Effector CD4-positive, alpha-beta T cell (primary cell): ENCODE measurements at regions not wholly inside any gene's neighbourhood (a gene's known extent, or its start where the extent isn't known, plus 50 kb on each side); places are given as distances from the start of the nearest gene placed in this dataset.

Experiments
- DNase-seq: peaks from one replicate; pipeline ENCODE4 v3.0.0-alpha.2; 2020

- DNase-seq, result no peak
Measured at GRCh38 chr7:42432644-42433043, 195.6 kb upstream of the GLI3 start.

- DNase-seq, result no peak
Measured at GRCh38 chr7:42431873-42432272, 194.9 kb upstream of the GLI3 start.

GRCh38 chr7:42429339-42429738 is 192.3 kb upstream of the GLI3 start:
- DNase-seq, result no peak

- DNase-seq, result no peak
Measured at GRCh38 chr7:42426163-42426562, 189.2 kb upstream of the GLI3 start.

- no peak for DNase-seq
Measured at GRCh38 chr7:42414941-42415505, 178.0 kb upstream of the GLI3 start.

- DNase-seq, result no peak
Measured at GRCh38 chr7:42414028-42414427, 177.0 kb upstream of the GLI3 start.

- no peak for DNase-seq
Measured at GRCh38 chr7:42409296-42409695, 172.3 kb upstream of the GLI3 start.

GRCh38 chr7:42407833-42408232 is 170.8 kb upstream of the GLI3 start:
- no peak for DNase-seq

- DNase-seq, result no peak
Measured at GRCh38 chr7:42407021-42407710, 170.2 kb upstream of the GLI3 start.

GRCh38 chr7:42406358-42406757 is 169.3 kb upstream of the GLI3 start:
- no peak for DNase-seq

- DNase-seq, result no peak
Measured at GRCh38 chr7:42405782-42406181, 168.8 kb upstream of the GLI3 start.

GRCh38 chr7:42403831-42404230 is 166.8 kb upstream of the GLI3 start:
- no peak for DNase-seq

- DNase-seq, result no peak
Measured at GRCh38 chr7:42400961-42401360, 164.0 kb upstream of the GLI3 start.

- no peak for DNase-seq
Measured at GRCh38 chr7:42400211-42400772, 163.3 kb upstream of the GLI3 start.

GRCh38 chr7:42395607-42396006 is 158.6 kb upstream of the GLI3 start:
- DNase-seq, result no peak

GRCh38 chr7:42392826-42393225 is 155.8 kb upstream of the GLI3 start:
- DNase-seq, result no peak

GRCh38 chr7:42389697-42390096 is 152.7 kb upstream of the GLI3 start:
- no peak for DNase-seq

GRCh38 chr7:42385912-42386311 is 148.9 kb upstream of the GLI3 start:
- no peak for DNase-seq

- no peak for DNase-seq
Measured at GRCh38 chr7:42381161-42381560, 144.2 kb upstream of the GLI3 start.

- no peak for DNase-seq
Measured at GRCh38 chr7:42380401-42380800, 143.4 kb upstream of the GLI3 start.

- no peak for DNase-seq
Measured at GRCh38 chr7:42378149-42378548, 141.1 kb upstream of the GLI3 start.

GRCh38 chr7:42373285-42373684 is 136.3 kb upstream of the GLI3 start:
- no peak for DNase-seq

GRCh38 chr7:42372479-42372878 is 135.5 kb upstream of the GLI3 start:
- no peak for DNase-seq

- DNase-seq, result no peak
Measured at GRCh38 chr7:42359946-42360345, 122.9 kb upstream of the GLI3 start.
